NCI-H1436 treated with DMSO at 0.1 percent for 48 hours (cell line): ENCODE measurements at regions not wholly inside any gene's neighbourhood (a gene's known extent, or its start where the extent isn't known, plus 50 kb on each side); places are given as distances from the start of the nearest gene placed in this dataset.

Experiments used
- DNase-seq: peaks from one replicate; lab custom pipeline; 2025; lab: John Stamatoyannopoulos, UW

DNA sequence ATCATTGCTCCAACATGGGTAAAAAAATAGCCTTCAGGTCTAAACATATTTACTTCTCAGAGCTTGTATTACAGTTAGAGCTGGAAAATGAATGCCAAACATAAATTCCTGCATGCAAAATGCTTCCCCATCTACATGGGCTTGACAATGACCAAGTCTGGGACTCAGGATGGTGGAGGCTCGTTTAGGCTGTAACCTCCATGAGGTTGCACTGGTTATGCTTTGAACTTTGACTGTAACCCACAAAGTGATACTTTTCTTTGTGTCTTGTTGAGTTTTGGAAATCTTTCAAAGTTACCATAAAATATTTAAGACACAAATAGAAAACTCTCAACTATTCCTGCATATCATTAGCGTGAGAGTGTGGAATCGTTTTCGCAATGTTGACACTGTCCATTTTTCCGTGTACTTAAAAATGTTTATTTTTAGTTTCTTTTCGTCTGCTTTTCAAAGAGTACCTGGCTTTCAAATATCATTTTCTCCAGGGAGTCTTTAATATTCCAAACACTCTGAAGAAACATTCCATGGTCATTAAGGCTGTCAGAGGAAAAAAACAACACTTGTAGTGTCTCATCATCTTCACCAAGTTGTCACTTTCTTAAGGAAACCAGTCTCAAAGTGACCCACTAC lies 487.8 kb downstream of the ENC1 start:
- no peak for DNase-seq

DNA sequence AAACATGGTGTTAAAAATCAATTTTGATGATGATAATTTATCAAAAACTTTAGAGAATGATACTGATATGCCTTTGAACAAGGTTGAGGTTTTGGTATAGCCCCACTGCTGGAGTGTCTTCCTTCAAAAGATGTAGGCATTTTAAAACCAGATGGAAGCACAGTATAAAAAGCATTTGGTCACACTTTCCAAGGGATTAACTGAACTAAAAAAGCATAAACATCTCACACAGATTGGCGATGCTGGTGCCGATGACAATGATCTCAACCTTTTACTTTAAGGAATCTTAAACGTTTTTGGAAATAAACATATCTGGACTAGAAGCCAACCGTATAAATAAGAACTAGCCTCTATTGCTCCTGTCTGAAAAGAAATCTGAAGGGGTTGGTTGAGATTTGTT lies 488.4 kb downstream of the ENC1 start:
- no peak for DNase-seq

- no peak for DNase-seq
Measured at GRCh38 chr5:74149395-74149794, 491.1 kb downstream of the ENC1 start.

- no peak for DNase-seq
Measured at GRCh38 chr5:74148321-74148720, 492.2 kb downstream of the ENC1 start.

DNA sequence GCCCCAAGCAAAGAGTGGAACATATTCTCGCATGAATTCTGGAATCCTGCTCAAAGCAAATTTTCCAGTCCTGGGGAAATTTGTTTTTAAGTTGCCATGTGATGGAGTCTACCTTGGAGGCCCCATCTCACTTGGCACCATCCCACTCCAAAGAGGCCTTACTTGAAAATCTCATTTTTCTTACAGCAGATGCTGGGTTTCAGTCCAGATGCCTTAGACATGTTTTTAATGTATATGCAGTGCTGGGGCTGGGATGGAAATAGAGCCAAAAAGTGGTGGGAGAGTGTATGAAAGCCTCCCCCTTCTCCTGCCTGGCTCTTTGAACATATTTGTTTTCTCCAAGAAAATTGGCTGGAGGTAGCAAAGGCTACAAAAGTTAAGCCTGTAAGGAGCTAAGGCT lies 493.7 kb downstream of the ENC1 start:
- DNase-seq, result no peak

GRCh38 chr5:74145951-74146350 lies 494.6 kb downstream of the ENC1 start:
- DNase-seq, result no peak

GRCh38 chr5:74143721-74144330 lies 496.7 kb downstream of the ENC1 start:
- DNase-seq, result no peak

DNA sequence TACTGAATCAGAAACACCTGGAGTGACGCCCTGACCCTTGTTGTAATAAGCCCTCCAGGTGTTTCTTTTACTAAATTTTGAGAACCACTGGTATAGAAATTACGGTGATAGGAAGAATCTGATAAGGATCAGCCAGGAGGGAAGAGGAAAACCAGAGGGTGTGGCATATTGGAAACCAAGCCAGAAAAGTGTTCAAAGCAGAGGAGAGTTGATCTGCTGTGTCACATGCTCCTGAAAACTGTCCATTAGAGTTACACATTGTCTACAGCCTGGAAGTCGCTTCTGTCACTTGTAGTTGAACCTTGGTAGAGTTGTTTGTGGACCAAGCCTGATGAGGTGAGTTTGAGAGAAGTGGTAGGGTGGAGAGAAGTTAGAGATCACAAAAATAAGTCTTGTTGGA lies 497.4 kb downstream of the ENC1 start:
- no peak for DNase-seq

DNA sequence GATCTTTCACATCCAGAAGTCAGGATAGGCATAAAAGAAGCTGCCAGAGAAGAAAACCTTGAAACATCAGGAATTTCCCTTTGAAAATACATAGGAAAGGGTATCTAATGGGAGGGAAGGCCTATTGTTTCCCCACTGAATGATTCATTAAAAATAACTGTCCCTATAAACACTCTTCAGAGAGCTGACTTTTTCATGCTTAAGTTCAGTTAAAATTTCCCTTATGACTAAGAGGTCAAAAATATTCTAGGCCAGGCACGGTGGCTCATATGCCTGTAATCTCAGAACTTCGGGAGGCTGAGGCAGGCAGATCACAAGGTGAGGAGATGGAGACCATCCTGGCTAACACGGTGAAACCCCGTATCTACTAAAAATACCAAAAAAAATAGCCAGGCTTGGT lies 499.5 kb downstream of the ENC1 start:
- no peak for DNase-seq

GRCh38 chr5:74140409-74140808 lies 500.1 kb downstream of the ENC1 start:
- no peak for DNase-seq

DNA sequence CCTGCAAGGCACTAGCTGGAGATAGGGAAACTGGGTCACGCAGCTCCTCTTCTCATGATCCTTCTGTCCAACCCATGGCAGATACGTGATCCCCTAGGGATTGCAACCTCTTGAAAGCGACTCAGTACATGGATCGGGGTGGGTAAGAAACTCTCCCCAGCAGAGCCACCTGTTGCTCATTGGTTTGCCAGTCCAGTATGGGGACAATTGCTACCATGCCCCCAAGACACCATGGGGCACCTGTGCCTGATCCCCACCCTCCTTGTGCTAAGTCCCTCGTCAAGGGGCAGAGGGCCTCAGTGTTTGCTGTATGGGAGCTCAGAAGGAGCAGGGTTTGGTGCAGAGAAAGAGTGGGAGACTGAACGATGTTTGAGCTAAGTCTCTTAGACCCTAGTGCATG lies 500.9 kb downstream of the ENC1 start:
- DNase-seq, result no peak

- no peak for DNase-seq
Measured at GRCh38 chr5:74138721-74139120, 501.8 kb downstream of the ENC1 start.

- no peak for DNase-seq
Measured at GRCh38 chr5:74136276-74136825, 504.2 kb downstream of the ENC1 start.

DNA sequence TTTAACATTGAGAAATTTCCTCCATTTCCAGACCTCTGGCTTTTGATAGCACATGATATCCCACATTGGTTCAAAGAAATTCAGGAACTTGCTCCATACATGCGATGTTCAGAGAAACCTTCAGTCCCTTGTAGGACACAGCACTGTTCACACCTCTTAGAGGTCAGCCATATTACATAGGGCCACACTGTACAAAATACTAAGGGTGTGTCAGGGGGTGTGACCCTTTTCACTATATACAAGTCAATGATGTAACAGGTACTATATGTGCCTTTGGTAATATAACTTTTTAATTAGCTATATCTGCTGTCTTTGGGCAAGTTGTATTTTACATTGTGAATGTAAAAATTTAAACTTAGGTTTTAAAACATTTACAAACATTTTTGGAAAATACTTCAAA lies 505.5 kb downstream of the ENC1 start:
- DNase-seq, result no peak

DNA sequence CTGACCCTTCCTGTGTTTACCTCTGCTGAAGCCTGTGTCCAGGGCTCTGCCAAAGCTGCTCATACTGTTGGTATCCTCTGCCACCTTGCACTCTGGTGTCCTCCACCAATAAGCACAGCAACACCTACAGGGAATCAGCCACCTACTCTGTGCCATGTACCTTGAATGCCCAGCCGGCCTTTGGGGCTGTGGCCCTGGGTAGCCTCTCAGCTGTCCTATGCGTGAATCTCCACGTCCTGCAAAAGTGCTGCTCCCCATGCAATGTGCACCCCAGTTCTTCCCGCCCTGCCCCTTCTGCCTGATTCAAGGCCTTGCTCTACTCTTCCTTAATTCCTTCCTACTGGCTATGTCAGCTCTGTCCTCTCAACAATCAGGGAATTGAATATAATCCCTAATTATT lies 506.5 kb downstream of the ARHGEF28 start:
- no peak for DNase-seq

DNA sequence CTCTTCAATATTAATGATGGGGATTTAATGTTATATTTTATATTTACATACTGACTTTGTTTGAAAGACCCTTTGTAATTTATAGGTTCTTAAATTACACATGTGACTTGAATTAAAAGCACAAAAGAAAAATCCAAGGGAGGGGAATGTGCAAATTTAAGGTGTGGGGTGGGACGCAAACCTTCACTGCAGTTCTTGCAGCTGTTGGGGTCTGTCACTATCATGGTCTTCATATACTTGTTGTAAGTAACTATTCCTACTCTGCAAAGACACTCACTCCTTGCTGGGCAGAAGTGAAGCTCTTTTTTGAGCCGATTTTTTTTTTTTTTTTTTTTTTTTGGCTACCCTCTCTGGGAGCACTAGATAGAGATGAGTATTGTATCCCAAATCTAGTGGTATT lies 505.3 kb downstream of the ARHGEF28 start:
- DNase-seq, result no peak

GRCh38 chr5:74130155-74130897 lies 504.3 kb downstream of the ARHGEF28 start:
- DNase-seq, result peak; percentile 71

DNA sequence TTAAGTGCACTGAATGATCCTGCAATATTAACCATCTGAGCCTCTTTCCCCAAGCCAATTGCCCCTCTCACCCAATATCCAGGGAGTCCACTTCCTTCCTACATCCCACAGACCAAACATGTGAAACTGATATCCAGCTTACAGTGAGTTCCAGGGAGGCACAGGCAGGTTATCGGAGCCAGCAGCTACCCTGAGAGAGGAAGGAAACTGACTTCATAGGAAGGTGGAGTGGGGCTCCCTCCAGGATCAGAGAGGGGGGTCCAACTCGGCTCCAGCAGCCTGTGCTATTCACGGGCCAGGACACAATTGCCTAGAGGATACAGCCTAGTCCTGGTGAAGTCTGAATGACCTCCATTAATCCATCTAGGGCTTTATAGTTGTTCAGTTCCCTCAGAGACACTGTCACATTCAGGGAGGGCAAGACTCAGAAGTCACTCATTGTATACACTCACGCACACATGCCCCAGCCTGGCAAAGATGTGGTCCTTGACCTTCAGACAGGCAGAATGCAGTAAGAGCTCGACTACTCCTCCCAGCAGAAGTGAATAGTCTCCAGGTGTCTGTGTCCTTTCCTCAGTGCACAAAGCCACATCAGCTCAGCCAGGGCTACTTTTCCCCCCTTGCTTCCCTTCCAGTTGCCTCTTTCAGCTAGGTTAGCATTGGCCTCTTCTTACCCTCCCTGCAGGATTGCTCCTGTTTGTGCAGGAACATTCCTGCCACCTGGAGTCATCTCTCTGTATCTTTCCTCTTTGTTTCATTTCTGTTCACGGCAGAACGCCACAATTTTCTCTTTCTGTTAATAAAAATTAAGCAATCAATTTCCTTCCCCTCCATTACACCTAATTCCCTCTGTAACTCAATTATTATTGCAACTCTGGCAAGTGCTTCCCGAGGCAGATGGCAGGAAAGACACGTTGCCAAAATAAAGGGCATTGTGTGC lies 501.7 kb downstream of the ARHGEF28 start:
- DNase-seq, result no peak

GRCh38 chr5:74126294-74126693 lies 500.3 kb downstream of the ARHGEF28 start:
- DNase-seq, result no peak

DNA sequence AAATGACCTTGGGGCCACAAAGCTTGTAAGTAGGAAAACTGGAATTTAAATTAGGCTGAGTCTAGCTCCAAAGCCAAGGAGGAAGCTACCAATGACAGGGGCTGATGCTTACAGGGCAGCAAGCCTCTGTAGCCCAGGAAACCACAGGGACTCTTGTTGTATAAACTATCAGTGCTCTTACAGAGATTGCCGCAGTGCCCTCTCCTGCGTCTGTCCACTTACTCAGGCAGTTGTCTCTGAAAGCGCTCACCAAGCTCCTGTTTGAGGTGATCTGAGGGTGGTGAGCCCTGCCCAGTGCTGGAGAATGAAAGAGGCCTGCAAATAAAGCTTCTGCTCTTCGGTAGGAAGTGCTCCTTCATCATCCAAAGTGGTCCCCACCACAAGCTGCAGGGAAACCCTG lies 498.8 kb downstream of the ARHGEF28 start:
- DNase-seq, result no peak

DNA sequence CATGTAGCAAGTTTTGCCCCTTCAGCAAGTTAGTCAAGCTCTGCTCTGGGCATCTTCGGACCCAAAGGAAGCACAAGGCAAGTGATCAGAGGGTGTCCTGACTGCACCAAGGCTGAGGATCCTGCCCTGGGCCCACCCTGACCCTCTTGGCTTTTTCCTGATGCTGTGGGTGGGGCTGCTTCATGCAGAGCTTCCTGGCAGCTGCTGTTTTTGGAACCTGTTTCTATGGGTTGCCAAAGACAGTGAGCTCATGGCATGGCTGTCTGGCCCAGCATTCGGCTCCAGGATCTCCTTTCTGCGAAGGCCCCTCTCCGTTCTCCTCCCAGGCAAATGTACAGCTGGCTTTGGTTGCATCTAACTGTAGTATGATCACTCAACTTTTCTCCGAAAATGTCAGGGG lies 497.9 kb downstream of the ARHGEF28 start:
- no peak for DNase-seq

- no peak for DNase-seq
Measured at GRCh38 chr5:74122979-74123590, 497.1 kb downstream of the ARHGEF28 start.
